ENCODE measurements at regions not wholly inside any gene's neighbourhood (a gene's known extent, or its start where the extent isn't known, plus 50 kb on each side); places are given as distances from the start of the nearest gene placed in this dataset.

GRCh38 chr18:34483198-34483597, 226.9 kb upstream of the DTNA start:
- no peak for TF ChIP-seq EZH2phosphoT487 (IDR thresholded peaks at IDR 0.05; ENCODE audit: insufficient read depth, low read depth)
- TF ChIP-seq EZH2 (IDR thresholded peaks at IDR 0.05; ENCODE audit: insufficient read depth, poor library complexity, severe bottlenecking) = no peak
